ENCODE measurements at regions not wholly inside any gene's neighbourhood (a gene's known extent, or its start where the extent isn't known, plus 50 kb on each side); places are given as distances from the start of the nearest gene placed in this dataset.
"Not testable (repeated sequence)": the region's sequence is repeated elsewhere in the genome, so short reads cannot be mapped to it uniquely, and the experiment has no call there.

- ATAC-seq (no peak), DNase-seq (no peak)
- Histone ChIP-seq H3K27me3 (no peaks in the 10 kb centered on the region), H3K4me1 (no peaks in the 10 kb centered on the region), H3K4me3 (no peak overlapping the region), H3K27ac (no peak overlapping the region), H3K36me3 (no peaks in the 10 kb centered on the region), H3K9me3 (no peaks in the 10 kb centered on the region)
- intact Hi-C loops (cut with DNase I): no loop called here
- no peak for TF ChIP-seq CTCF (IDR thresholded peaks at IDR 0.05)
Measured at GRCh38 chr1:60655679-60656355, 426.5 kb upstream of the NFIA start.

GRCh38 chr1:60640033-60640551 lies 442.3 kb upstream of the NFIA start:
- H3K4me3 ChIP-seq; H3K9me3 ChIP-seq; H3K36me3 ChIP-seq; intact Hi-C loops (cut with DNase I); DNase-seq; H3K27me3 ChIP-seq; H3K4me1 ChIP-seq; H3K27ac ChIP-seq; ATAC-seq: not testable (repeated sequence)

- no peaks in the 10 kb centered on the region for H3K9me3 ChIP-seq
- TF ChIP-seq CTCF (IDR thresholded peaks at IDR 0.05): no peak
- DNase-seq (no peak), ATAC-seq (no peak)
- H3K36me3 ChIP-seq: no peaks in the 10 kb centered on the region
- H3K4me1 ChIP-seq: no peaks in the 10 kb centered on the region
- no peaks in the 10 kb centered on the region for H3K27me3 ChIP-seq
- H3K27ac ChIP-seq: no peak overlapping the region
- intact Hi-C loops (cut with DNase I): no loop called here
- H3K4me3 ChIP-seq: no peak overlapping the region
Measured at GRCh38 chr1:60639287-60639686, 443.1 kb upstream of the NFIA start.

- no peak for ATAC-seq
- Histone ChIP-seq H3K36me3 (no peaks in the 10 kb centered on the region), H3K4me1 (no peaks in the 10 kb centered on the region), H3K9me3 (no peaks in the 10 kb centered on the region), H3K27me3 (no peaks in the 10 kb centered on the region), H3K4me3 (no peak overlapping the region), H3K27ac (no peak overlapping the region)
- no peak for TF ChIP-seq CTCF (IDR thresholded peaks at IDR 0.05)
- no peak for DNase-seq
- intact Hi-C loops (cut with DNase I): no loop called here
Measured at GRCh38 chr1:60637651-60638050, 444.7 kb upstream of the NFIA start.

GRCh38 chr1:60636946-60637345 lies 445.4 kb upstream of the NFIA start:
- no peaks in the 10 kb centered on the region for H3K9me3 ChIP-seq
- TF ChIP-seq CTCF (IDR thresholded peaks at IDR 0.05): no peak
- DNase-seq (no peak), ATAC-seq (no peak)
- H3K4me3 ChIP-seq: no peak overlapping the region
- H3K36me3 ChIP-seq: no peaks in the 10 kb centered on the region
- no peaks in the 10 kb centered on the region for H3K27me3 ChIP-seq
- intact Hi-C loops (cut with DNase I): no loop called here
- H3K4me1 ChIP-seq: no peaks in the 10 kb centered on the region
- no peak overlapping the region for H3K27ac ChIP-seq

- no peak for ATAC-seq
- no peak for DNase-seq
- no peaks in the 10 kb centered on the region for H3K36me3 ChIP-seq
- H3K27me3 ChIP-seq: no peaks in the 10 kb centered on the region
- no peak overlapping the region for H3K4me3 ChIP-seq
- intact Hi-C loops (cut with DNase I): no loop called here
- no peak for TF ChIP-seq CTCF (IDR thresholded peaks at IDR 0.05)
- H3K27ac ChIP-seq: no peak overlapping the region
- no peaks in the 10 kb centered on the region for H3K4me1 ChIP-seq
- H3K9me3 ChIP-seq: no peaks in the 10 kb centered on the region
Measured at GRCh38 chr1:60634106-60634505, 448.3 kb upstream of the NFIA start.
